ENCODE measurements at regions not wholly inside any gene's neighbourhood (a gene's known extent, or its start where the extent isn't known, plus 50 kb on each side); places are given as distances from the start of the nearest gene placed in this dataset.

DNA sequence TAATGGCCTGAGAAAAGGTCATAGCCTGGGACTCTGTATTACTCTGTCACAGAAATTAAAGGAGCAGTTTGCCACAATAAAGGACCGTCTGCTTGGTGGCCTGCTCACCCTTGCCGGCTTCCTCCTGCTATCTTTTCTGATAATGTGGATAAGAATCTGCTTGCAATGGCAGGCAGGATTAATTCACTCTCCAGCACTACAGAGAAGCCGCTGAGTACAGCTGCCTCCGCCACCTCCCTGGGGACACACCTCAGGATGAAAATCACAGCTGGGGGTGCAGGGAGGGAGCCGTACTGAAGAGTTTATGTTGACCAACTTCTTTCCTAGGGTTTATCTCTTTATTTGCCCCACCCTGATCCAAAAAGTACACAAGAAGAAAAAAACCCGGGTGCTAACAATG is 245.9 kb upstream of the RPL38 start:
- CTCF ChIA-PET: no interaction called here
- DNase-seq (ENCODE audit: low read depth): no peak
- POLR2A ChIA-PET: no interaction called here
- no peak overlapping the region for H3K4me3 ChIP-seq (ENCODE audit: low read depth, low read length)
- H3K36me3 ChIP-seq (ENCODE audit: control insufficient read depth, insufficient read depth, low read length): no peaks in the 10 kb centered on the region
- no peaks in the 10 kb centered on the region for H3K27me3 ChIP-seq (ENCODE audit: control insufficient read depth, insufficient read depth, low read length)
- TF ChIP-seq, protein P1, sequence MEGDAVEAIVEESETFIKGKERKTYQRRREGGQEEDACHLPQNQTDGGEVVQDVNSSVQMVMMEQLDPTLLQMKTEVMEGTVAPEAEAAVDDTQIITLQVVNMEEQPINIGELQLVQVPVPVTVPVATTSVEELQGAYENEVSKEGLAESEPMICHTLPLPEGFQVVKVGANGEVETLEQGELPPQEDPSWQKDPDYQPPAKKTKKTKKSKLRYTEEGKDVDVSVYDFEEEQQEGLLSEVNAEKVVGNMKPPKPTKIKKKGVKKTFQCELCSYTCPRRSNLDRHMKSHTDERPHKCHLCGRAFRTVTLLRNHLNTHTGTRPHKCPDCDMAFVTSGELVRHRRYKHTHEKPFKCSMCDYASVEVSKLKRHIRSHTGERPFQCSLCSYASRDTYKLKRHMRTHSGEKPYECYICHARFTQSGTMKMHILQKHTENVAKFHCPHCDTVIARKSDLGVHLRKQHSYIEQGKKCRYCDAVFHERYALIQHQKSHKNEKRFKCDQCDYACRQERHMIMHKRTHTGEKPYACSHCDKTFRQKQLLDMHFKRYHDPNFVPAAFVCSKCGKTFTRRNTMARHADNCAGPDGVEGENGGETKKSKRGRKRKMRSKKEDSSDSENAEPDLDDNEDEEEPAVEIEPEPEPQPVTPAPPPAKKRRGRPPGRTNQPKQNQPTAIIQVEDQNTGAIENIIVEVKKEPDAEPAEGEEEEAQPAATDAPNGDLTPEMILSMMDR (IDR thresholded peaks at IDR 0.05; ENCODE audit: insufficient read depth, low read depth, low read length): no peak

- no peak overlapping the region for H3K4me3 ChIP-seq (ENCODE audit: low read depth, low read length)
- POLR2A ChIA-PET: no interaction called here
- DNase-seq (ENCODE audit: low read depth): no peak
- TF ChIP-seq, protein P1 (IDR thresholded peaks at IDR 0.05; ENCODE audit: insufficient read depth, low read depth, low read length): no peak
- no peaks in the 10 kb centered on the region for H3K36me3 ChIP-seq (ENCODE audit: control insufficient read depth, insufficient read depth, low read length)
- H3K27me3 ChIP-seq (ENCODE audit: control insufficient read depth, insufficient read depth, low read length): no peaks in the 10 kb centered on the region
- CTCF ChIA-PET: no interaction called here
Measured at GRCh38 chr17:73958453-73958852, 245.0 kb upstream of the RPL38 start.

DNA sequence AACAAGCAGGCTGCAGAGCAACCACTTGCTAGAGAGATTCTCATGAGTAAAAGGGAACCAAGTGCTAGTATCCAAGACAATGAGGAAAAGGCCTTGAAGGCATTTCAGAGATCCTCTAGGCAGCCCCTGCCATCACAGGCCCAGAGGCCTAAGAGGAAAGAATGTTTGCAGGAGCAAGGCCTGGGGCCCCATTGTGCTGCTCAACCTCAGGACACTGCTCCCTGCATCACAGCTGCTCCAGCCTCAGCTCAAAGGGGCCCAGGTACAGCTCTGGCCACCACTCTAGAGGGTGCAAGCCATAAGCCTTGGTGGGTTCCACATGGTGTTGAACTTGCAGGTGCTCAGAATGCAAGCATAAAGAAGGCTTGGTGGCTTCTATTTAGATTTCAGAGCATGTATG is 243.0 kb upstream of the RPL38 start:
- H3K4me3 ChIP-seq (ENCODE audit: low read depth, low read length): no peak overlapping the region
- H3K27me3 ChIP-seq (ENCODE audit: control insufficient read depth, insufficient read depth, low read length): no peaks in the 10 kb centered on the region
- no peak for DNase-seq (ENCODE audit: low read depth)
- no peaks in the 10 kb centered on the region for H3K36me3 ChIP-seq (ENCODE audit: control insufficient read depth, insufficient read depth, low read length)
- ChIA-PET CTCF (no interaction called here), POLR2A (no interaction called here)
- TF ChIP-seq, protein P1 (IDR thresholded peaks at IDR 0.05; ENCODE audit: insufficient read depth, low read depth, low read length): no peak

DNA sequence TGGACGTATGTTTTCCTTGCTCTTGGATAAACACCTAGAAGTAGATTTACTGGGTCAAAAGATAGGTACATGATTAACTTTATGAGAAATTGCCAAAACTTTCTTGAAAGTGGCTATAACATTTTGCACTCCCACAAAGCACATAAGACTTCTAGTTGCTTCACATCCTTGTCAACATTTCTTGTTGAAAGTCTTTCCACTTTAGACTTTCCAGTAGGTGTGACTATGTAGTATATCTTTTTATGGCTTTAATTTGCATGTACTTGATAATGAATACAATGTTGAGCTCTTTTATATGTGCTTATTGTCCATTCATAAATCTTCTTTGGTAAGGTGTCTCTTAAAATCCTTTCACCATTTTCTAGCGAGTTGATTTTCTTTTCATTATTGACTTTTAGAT is 241.2 kb upstream of the RPL38 start:
- H3K36me3 ChIP-seq (ENCODE audit: control insufficient read depth, insufficient read depth, low read length): no peaks in the 10 kb centered on the region
- no peak for DNase-seq (ENCODE audit: low read depth)
- H3K27me3 ChIP-seq (ENCODE audit: control insufficient read depth, insufficient read depth, low read length): no peaks in the 10 kb centered on the region
- CTCF ChIA-PET: no interaction called here
- POLR2A ChIA-PET: no interaction called here
- no peak overlapping the region for H3K4me3 ChIP-seq (ENCODE audit: low read depth, low read length)
- TF ChIP-seq, protein P1 (IDR thresholded peaks at IDR 0.05; ENCODE audit: insufficient read depth, low read depth, low read length): no peak

GRCh38 chr17:73968680-73969079 is 234.8 kb upstream of the RPL38 start:
- Histone ChIP-seq H3K4me3 (ENCODE audit: low read depth, low read length) (no peak overlapping the region), H3K36me3 (ENCODE audit: control insufficient read depth, insufficient read depth, low read length) (no peaks in the 10 kb centered on the region), H3K27me3 (ENCODE audit: control insufficient read depth, insufficient read depth, low read length) (no peaks in the 10 kb centered on the region)
- DNase-seq (ENCODE audit: low read depth): no peak
- TF ChIP-seq, protein P1 (IDR thresholded peaks at IDR 0.05; ENCODE audit: insufficient read depth, low read depth, low read length): no peak
- ChIA-PET CTCF (no interaction called here), POLR2A (no interaction called here)
